DND-41 (cell line): ENCODE measurements at regions not wholly inside any gene's neighbourhood (a gene's known extent, or its start where the extent isn't known, plus 50 kb on each side); places are given as distances from the start of the nearest gene placed in this dataset.

ENCODE experiments used
- EZH2 ChIP-seq: IDR thresholded peaks from 3 replicates; pipeline ENCODE4 v1.6.1; 2012; ENCODE audit warnings: borderline replicate concordance, low read depth, mild to moderate bottlenecking, moderate library complexity, low read length, inconsistent platforms; ENCODE audit not compliant: severe bottlenecking
- TF ChIP-seq, protein P1 (sequence below): IDR thresholded peaks from 2 replicates; pipeline ENCODE4 v1.5.1; 2012; ENCODE audit warnings: borderline replicate concordance, low read length, moderate library complexity, mild to moderate bottlenecking; ENCODE audit not compliant: poor library complexity, severe bottlenecking; ENCODE audit errors: extremely low read depth

DNA sequence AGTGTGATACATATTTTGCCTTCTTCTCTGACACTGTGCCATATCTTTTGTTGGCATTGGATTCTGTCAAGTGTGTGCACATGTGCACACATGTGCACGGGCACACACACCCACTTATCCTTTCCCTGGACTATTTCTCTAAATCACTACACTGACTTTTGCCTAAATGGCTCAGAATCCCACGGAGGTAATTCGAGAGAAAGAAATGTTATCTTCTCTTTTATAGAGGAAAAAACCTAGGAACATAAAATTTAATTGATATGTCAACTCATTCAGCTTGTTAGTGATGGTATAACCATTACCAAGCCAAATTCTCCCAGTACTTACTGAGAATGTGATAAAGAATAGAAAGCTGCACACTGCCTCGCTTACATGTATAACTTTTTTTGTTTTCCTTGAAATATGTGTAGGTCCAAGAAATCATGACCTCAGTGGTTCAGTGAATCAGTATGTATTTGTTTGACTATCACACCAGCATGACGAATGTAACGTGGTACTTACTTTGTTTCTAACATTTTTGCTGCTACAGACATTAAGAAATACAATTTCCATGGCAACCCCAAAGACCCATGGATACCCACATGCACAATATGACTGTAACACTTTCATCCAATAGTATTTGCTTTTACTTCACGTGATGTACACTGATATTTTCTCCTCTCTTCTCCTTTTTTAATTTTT is 163.0 kb downstream of the PCDH7 start:
- no peak for TF ChIP-seq EZH2
- TF ChIP-seq, protein P1, sequence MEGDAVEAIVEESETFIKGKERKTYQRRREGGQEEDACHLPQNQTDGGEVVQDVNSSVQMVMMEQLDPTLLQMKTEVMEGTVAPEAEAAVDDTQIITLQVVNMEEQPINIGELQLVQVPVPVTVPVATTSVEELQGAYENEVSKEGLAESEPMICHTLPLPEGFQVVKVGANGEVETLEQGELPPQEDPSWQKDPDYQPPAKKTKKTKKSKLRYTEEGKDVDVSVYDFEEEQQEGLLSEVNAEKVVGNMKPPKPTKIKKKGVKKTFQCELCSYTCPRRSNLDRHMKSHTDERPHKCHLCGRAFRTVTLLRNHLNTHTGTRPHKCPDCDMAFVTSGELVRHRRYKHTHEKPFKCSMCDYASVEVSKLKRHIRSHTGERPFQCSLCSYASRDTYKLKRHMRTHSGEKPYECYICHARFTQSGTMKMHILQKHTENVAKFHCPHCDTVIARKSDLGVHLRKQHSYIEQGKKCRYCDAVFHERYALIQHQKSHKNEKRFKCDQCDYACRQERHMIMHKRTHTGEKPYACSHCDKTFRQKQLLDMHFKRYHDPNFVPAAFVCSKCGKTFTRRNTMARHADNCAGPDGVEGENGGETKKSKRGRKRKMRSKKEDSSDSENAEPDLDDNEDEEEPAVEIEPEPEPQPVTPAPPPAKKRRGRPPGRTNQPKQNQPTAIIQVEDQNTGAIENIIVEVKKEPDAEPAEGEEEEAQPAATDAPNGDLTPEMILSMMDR = no peak
